HepG2 (cell line): ENCODE measurements at regions not wholly inside any gene's neighbourhood (a gene's known extent, or its start where the extent isn't known, plus 50 kb on each side); places are given as distances from the start of the nearest gene placed in this dataset.
A peak's percentile ranks its signal among the peaks of the same experiment; 100 is the strongest.

Source experiments
- DMAP1 ChIP-seq: IDR thresholded peaks from 2 replicates; pipeline ENCODE4 v1.6.1; 2016
- DRAP1 ChIP-seq: IDR thresholded peaks from 2 replicates; pipeline ENCODE4 v1.6.1; 2016; ENCODE audit warnings: missing genetic modification reagents, missing compliant biosample characterization
- EED ChIP-seq: sonication (generic); formaldehyde crosslinking; IDR thresholded peaks from 2 replicates; pipeline ENCODE4 v1.5.0; 2020; ENCODE audit warnings: mild to moderate bottlenecking, missing genetic modification reagents
- FOSL2 ChIP-seq: sonication (generic); formaldehyde crosslinking; IDR thresholded peaks from 2 replicates; pipeline ENCODE4 v1.4.0; 2020; ENCODE audit warnings: missing genetic modification reagents
- GATAD2A ChIP-seq: IDR thresholded peaks from 2 replicates; pipeline ENCODE4 v1.6.1; 2016
- GPN1 ChIP-seq: sonication (generic); formaldehyde crosslinking; IDR thresholded peaks from 2 replicates; pipeline ENCODE4 v1.5.1; 2020; ENCODE audit warnings: missing genetic modification reagents, borderline replicate concordance
- HDAC2 ChIP-seq: sonication (generic); formaldehyde crosslinking; IDR thresholded peaks from 2 replicates; pipeline ENCODE4 v1.4.0; 2020; ENCODE audit warnings: missing genetic modification reagents
- HES4 ChIP-seq: sonication (generic); formaldehyde crosslinking; IDR thresholded peaks from 2 replicates; pipeline ENCODE4 v1.9.0; 2021; ENCODE audit warnings: mild to moderate bottlenecking, missing genetic modification reagents, borderline replicate concordance
- IRF2 ChIP-seq: IDR thresholded peaks from 2 replicates; pipeline ENCODE4 v1.6.1; 2018; ENCODE audit warnings: missing genetic modification reagents, missing compliant biosample characterization
- NCOA1 ChIP-seq: sonication (generic); formaldehyde crosslinking; IDR thresholded peaks from 2 replicates; pipeline ENCODE4 v1.9.0; 2021; ENCODE audit warnings: missing genetic modification reagents
- RARG ChIP-seq: sonication (generic); formaldehyde crosslinking; IDR thresholded peaks from 2 replicates; pipeline ENCODE4 v1.4.0; 2020; ENCODE audit warnings: low read depth, mild to moderate bottlenecking, missing genetic modification reagents
- SNAPC5 ChIP-seq: sonication (generic); formaldehyde crosslinking; IDR thresholded peaks from 2 replicates; pipeline ENCODE4 v1.8.1; 2023; ENCODE audit warnings: mild to moderate bottlenecking, missing genetic modification reagents, borderline replicate concordance
- TFE3 ChIP-seq: IDR thresholded peaks from 2 replicates; pipeline ENCODE4 v1.6.1; 2016
- TRAFD1 ChIP-seq: sonication (generic); formaldehyde crosslinking; IDR thresholded peaks from 2 replicates; pipeline ENCODE4 v1.5.1; 2020; ENCODE audit warnings: missing genetic modification reagents, mild to moderate bottlenecking, borderline replicate concordance
- ZBTB14 ChIP-seq: sonication (generic); formaldehyde crosslinking; IDR thresholded peaks from 2 replicates; pipeline ENCODE4 v1.4.0; 2020; ENCODE audit warnings: missing genetic modification reagents
- ZBTB34 ChIP-seq: sonication (generic); formaldehyde crosslinking; IDR thresholded peaks from 2 replicates; pipeline ENCODE4 v1.8.0; 2022; ENCODE audit warnings: mild to moderate bottlenecking, missing genetic modification reagents
- ZBTB37 ChIP-seq: sonication (generic); formaldehyde crosslinking; IDR thresholded peaks from 2 replicates; pipeline ENCODE4 v1.4.0; 2020; ENCODE audit warnings: mild to moderate bottlenecking, missing genetic modification reagents
- ZKSCAN8 ChIP-seq: IDR thresholded peaks from 2 replicates; pipeline ENCODE4 v1.6.1; 2016; ENCODE audit warnings: borderline replicate concordance, missing genetic modification reagents, missing compliant biosample characterization
- ZNF501 ChIP-seq: sonication (generic); formaldehyde crosslinking; IDR thresholded peaks from 2 replicates; pipeline ENCODE4 v1.5.1; 2020; ENCODE audit warnings: mild to moderate bottlenecking, moderate library complexity, missing genetic modification reagents
- ZNF549 ChIP-seq: sonication (generic); formaldehyde crosslinking; IDR thresholded peaks from 2 replicates; pipeline ENCODE4 v1.5.0; 2020; ENCODE audit warnings: missing genetic modification reagents
- ZNF691 ChIP-seq: sonication (generic); formaldehyde crosslinking; IDR thresholded peaks from 2 replicates; pipeline ENCODE4 v1.4.0; 2020; ENCODE audit warnings: missing genetic modification reagents, low read depth, mild to moderate bottlenecking, borderline replicate concordance

GRCh38 chr1:213759359-213760181 is 228.2 kb upstream of the PROX1 start (continued):
- TF ChIP-seq ZKSCAN8 (CRISPR knock-in tag) (peak; percentile 83; the same call in 1 of the 2 replicates), ZBTB14 (CRISPR knock-in tag) (no peak), RARG (no peak), TFE3 (CRISPR knock-in tag) (peak; percentile 97), TRAFD1 (CRISPR knock-in tag) (no peak), FOSL2 (peak; percentile 71), EED (CRISPR knock-in tag) (no peak), DRAP1 (CRISPR knock-in tag) (0 out of 2 replicates have a peak, but pooled peaks have one; percentile 40), ZNF501 (CRISPR knock-in tag) (peak; percentile 77), ZNF549 (CRISPR knock-in tag) (no peak), NCOA1 (CRISPR knock-in tag) (no peak), SNAPC5 (CRISPR knock-in tag) (no peak; the same call in 1 of the 2 replicates), ZNF691 (CRISPR knock-in tag) (peak; percentile 85; the same call in 1 of the 2 replicates), HES4 (CRISPR knock-in tag) (no peak), IRF2 (CRISPR knock-in tag) (peak; percentile 78; the same call in 1 of the 2 replicates), ZBTB37 (CRISPR knock-in tag) (no peak), HDAC2 (CRISPR knock-in tag) (peak; percentile 92), GPN1 (CRISPR knock-in tag) (no peak), DMAP1 (CRISPR knock-in tag) (peak; percentile 81), ZBTB34 (CRISPR knock-in tag) (peak; percentile 88), GATAD2A (CRISPR knock-in tag) (peak; percentile 92)
